Stimulated activated CD8-positive, alpha-beta memory T cell treated with anti-CD3 and anti-CD28 coated beads, Interleukin-7, amount 100 ng/mL, for 1 hour (primary cell): ENCODE measurements at regions not wholly inside any gene's neighbourhood (a gene's known extent, or its start where the extent isn't known, plus 50 kb on each side); places are given as distances from the start of the nearest gene placed in this dataset.

Source experiments
- DNase-seq, 2 donors: peaks; one replicate each; pipeline ENCODE4 v3.0.0-alpha.2; 2020; ENCODE audit warnings: low read depth in 2 of 2

DNA sequence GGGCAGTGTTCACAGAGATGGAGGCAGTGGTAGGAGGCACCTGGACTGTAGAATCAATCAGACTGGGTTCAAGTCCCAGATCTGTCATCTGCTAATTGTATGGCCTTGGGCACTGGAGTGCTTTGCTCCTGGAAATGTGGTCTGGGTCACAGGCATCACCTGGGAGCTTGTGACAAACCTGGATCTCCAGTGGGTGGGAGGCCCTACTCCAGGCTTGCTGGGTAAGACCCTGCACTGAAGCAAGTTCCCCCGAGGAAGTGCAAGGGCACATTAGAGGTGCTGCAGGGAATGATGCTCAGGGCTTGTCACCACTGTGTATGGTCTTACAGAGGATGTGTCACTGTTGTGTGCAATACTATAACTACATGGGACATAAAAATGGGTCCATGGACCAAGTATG, 220.5 kb upstream of the ID2 start:
- DNase-seq = no peak

DNA sequence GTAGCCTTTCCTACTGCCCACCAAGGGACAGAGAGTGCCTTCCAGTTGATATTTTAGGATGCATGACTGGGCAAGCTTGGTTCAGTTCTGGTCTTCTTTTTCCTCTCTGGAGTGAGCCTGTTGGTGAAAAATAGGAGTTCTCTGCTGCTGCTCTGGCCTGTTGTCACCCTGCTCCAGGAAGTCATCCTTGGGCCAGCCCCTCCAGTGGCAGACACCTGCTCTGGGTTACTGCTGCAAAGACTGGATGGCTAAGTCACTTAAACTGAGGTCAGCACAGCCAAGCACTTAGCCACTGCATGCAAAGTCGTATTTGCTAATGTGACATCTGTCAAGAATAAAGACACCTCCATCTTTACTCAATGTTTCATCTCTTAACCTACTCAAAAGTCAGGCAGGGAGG, 219.6 kb upstream of the ID2 start:
- no peak for DNase-seq

GRCh38 chr2:8462899-8463648, 218.8 kb upstream of the ID2 start:
- no peak for DNase-seq

- no peak for DNase-seq
Observed at GRCh38 chr2:8465560-8465959, 216.3 kb upstream of the ID2 start.

DNA sequence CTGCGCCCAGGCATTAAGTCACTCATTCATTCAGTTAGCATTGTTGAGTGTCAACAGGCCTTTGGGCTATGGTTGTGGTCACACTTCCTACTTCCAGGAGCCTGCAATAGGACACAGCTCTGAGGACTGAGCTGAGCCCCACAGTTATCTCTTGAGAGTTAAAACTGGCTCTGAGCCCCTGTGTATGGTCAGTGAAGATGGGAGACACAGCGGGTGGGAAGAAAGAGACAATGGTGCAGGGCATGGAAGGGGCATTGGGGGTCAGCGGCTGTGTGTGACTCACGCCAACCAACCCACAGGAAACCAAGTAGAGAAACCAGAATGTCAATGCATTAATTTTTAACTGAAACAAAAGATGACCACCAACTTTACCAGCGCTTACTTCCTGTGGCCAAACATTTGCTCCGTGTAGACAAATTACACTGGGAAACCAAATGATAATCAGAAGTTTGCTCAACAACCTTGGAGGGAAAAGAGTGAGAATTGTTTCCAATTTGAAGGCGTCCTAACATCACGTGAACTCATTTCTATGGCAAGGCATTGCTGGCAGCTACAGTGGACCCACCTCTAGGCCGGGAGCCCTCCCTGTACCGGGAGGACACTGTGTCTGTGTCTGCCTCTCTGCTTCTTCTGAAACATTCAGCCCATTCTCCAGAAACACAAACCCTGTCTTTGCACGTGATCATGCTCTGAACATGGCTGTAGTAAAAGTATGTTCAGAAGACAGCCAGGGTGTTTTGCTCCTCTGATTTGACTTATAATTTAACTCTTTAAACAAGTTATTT, 212.0 kb upstream of the ID2 start:
- no peak for DNase-seq

- no peak for DNase-seq
Observed at GRCh38 chr2:8472545-8473323, 209.1 kb upstream of the ID2 start.

DNA sequence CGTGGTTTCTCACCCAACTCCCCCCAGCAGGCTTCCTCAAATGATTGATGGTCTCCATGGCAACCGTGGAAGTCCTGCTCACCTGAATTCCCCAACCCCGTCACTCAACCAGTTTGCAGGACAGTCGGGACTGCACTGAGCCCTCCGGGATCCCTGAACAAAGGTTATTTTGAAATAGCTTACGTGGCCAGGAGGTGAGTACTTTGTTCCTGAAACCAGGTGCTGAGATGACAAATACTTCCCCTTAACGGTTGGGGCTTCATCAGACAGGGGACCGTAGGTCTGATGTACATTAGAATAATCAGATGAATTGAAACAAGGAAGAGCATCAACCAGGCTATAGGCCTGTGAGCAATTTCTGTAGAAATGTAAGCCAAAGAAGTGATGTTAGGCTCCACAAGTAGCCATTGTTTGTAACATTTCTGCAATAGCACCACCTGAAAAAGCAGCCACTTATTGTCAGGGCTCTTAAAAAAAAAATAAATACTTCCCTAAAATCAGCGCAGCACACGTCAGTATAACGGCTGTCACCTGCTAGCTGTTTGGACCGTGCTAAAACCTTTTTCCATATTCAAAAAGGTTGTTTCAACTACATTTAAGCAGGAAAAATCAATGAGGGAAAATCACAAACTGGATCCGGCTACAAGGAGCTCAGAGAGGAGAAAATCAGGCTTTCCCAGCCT, 206.4 kb upstream of the ID2 start:
- no peak for DNase-seq

- no peak for DNase-seq
Observed at GRCh38 chr2:8477552-8478470, 204.0 kb upstream of the ID2 start.

GRCh38 chr2:8478471-8478793, 203.4 kb upstream of the ID2 start:
- DNase-seq = no peak

GRCh38 chr2:8479298-8479697, 202.6 kb upstream of the ID2 start:
- DNase-seq = no peak

DNA sequence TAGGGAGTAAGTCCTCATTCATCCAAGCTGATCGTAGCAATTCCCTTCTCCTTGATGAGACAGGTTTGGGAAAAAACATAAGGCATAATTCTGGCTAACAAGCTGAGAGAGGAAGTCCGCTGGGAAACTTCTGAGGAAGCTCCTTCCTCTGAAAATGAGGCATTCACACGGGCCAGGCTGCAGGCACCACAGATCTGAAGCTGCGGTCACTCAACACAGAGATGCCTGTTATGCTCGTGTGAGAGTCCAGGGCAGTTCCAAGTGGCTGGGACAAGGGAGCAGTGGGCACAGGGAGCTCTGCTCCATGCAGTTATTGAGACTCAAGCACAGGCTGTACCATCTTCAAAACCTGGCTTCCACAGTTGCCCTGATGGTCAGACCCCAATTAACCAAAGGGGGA, 200.9 kb upstream of the ID2 start:
- no peak for DNase-seq

DNA sequence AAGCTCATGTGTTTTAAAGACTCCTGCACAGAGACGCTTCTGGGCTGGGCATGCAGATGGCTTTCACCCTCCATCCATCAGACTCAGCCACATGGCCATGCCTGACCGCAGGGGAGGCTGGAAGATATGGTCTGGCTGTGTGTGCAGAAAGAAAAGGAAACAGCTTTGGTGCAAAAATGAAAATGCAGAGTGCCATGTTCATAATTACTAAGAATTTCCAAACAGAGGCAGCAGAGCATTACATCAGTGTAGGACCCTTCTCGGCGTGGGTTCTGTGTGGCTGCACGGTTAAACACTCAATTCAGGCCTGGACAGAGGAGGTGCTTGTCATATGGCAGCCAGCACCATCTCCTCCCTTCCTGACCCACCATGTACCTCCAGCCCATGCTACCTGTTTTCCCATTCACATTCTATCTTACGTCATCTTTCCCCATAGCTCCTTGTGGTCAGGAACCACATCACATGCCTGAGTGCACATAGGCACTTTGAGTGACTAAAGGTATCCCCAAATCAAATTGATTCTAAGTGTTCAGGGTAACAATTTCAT, 200.3 kb upstream of the ID2 start:
- no peak for DNase-seq

- DNase-seq = no peak
Observed at GRCh38 chr2:8482432-8482831, 199.4 kb upstream of the ID2 start.

- no peak for DNase-seq
Observed at GRCh38 chr2:8484502-8485283, 197.2 kb upstream of the ID2 start.

DNA sequence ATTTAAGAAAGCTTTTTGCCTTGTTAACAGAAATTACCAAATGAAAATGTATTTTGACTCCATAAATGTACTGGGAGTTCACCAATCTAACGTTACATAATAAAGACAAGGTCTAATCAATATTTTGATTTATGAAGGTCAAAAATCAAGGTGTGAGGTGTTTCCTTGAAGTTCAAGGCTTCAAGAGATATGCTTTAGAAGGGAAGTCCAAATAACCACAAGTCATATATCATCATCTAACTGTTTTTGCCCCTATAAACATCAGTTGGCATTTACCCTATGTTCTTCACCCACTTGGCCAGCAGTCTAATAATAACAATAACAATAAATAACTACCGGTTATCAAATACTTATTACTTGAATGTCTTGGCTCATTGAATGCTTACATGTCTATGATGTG, 196.1 kb upstream of the ID2 start:
- DNase-seq = no peak

DNA sequence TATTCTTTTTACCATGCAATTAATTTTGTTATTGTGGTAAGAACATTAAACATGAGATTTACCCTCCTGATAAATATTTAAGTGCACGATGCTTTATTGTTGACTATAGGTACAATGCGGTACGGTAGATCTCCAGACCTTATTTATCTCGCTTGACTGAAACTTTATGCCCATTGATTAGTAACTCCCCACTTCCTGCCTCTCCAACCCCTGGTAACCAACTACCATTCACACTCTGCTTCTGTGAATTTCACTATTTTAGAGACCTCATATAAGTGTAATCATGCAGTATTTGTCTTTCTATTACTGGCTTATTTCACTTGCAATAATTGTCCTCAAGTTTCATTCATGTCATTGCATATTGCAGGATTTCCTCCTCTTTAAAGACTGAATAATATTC, 195.7 kb upstream of the ID2 start:
- no peak for DNase-seq

DNA sequence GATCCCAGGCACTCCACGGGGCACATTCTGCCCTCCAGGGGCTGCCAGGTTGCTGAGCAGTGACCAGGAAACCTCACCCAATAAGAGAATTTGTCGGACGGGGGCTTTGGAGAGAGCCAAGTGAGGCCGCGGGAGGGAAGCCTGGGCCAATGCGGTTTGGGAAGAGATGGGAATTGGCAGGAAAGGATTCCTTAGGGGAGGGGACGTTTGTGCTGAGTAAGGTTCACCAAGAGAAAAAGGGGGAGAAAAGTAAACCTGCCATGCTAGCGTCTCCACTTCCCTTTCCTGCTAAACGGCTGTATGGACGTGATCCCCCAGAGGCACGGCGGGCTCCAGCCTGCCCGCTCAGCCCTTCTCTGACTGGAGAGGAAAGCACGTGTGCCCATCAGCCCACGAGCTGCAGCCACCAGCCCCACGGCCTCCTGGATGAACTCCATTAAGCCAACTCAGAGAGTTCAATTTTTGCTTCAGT, 194.4 kb upstream of the ID2 start:
- DNase-seq = no peak

DNA sequence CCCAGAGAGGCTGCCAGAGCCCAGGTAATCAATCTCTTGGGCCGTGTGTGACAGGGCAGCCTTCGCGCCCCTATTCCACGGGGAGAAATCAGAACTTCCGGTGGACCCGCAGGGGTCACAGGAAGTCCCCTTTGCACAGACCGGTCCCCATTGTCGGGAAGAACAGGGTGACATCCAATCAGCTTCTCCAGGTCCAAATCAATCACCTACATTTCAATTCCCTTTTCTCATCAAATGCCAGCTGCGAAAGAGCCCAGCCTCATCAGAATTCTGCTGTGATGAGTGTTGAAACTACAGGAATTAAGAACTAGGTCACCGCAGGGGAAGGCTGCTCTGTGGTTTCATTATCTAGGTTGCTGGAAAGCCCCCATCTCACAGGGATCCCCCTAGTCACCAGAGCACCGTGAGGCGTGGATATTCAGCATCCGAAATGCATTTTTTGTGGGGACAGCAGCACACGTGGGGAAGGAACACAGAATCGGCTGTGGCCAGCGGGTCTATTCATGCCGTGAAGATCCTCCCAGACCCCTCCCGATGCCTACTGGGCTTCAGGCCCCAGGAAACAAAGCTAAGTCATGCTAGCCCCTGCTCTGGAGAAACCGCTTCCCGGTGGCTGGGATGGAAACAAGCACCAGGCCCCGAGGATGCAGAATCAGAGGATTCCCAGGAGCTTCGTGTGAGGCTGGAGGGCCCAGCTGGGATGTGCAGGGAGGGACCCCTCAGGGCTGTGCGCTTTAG, 193.7 kb upstream of the ID2 start:
- DNase-seq = peak; percentile 31 to 39

DNA sequence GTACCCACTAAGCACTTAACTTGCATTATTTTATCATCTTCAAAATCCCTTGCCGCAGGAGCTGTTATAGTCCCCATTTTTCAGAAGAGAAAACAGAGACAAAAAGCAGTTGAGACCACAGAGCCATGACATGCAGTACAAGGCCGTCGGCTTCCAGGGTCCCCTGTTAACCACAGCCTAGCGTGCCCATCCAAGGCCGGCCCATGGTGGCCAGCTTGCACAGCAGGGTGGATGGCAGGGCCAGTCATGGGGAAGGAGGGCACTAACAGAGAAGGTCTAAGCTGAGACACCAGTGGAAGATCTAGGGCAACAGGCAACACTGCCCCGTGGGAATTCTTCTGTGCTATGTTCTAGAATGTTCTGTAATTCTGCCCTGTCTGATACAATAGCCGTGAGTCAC, 192.6 kb upstream of the ID2 start:
- no peak for DNase-seq
